Neural cell (in vitro differentiated cells): ENCODE measurements at regions not wholly inside any gene's neighbourhood (a gene's known extent, or its start where the extent isn't known, plus 50 kb on each side); places are given as distances from the start of the nearest gene placed in this dataset.
"Not testable (repeated sequence)": the region's sequence is repeated elsewhere in the genome, so short reads cannot be mapped to it uniquely, and the experiment has no call there.

Experiments
- H2AFZ ChIP-seq: fragments of 200-600, 300-800 bp; sonication (generic), shearing (Covaris generic); 2 replicates; pipeline ENCODE4 v1.6.0; 2014; ENCODE audit warnings: low read depth, mild to moderate bottlenecking, antibody characterized with exemption, low read length, moderate library complexity
- H3F3A ChIP-seq: fragments of 200-600 bp; shearing (Covaris generic); 2 replicates; pipeline ENCODE4 v1.6.1; 2016; ENCODE audit warnings: mild to moderate bottlenecking, moderate library complexity, mixed read lengths, antibody characterized with exemption, low read length; ENCODE audit not compliant: insufficient read depth, poor library complexity, severe bottlenecking
- H3K27ac ChIP-seq: fragments of 200-600, 300-800 bp; sonication (generic), shearing (Covaris generic); 2 replicates; pipeline ENCODE4 v1.5.1; 2014; ENCODE audit warnings: mild to moderate bottlenecking, low read length, moderate library complexity
- H3K27me3 ChIP-seq: fragments of 300-800, 200-600 bp; sonication (generic), shearing (Covaris generic); 2 replicates; pipeline ENCODE4 v1.6.0; 2014; ENCODE audit warnings: mild to moderate bottlenecking, low read depth, low read length, moderate library complexity; ENCODE audit not compliant: insufficient read depth
- H3K36me3 ChIP-seq: fragments of 300-800, 200-600 bp; sonication (generic), shearing (Covaris generic); 2 replicates; pipeline ENCODE4 v1.5.1; 2014; ENCODE audit warnings: mild to moderate bottlenecking, antibody characterized with exemption, low read length, moderate library complexity; ENCODE audit not compliant: insufficient read depth
- H3K4me2 ChIP-seq: fragments of 300-800, 200-600 bp; sonication (generic), shearing (Covaris generic); 2 replicates; pipeline ENCODE4 v1.6.0; 2014; ENCODE audit warnings: mild to moderate bottlenecking, low read length
- H3K4me3 ChIP-seq: fragments of 300-800, 200-600 bp; sonication (generic), shearing (Covaris generic); 2 replicates; pipeline ENCODE4 v1.5.1; 2014; ENCODE audit warnings: mild to moderate bottlenecking, low read length, moderate library complexity
- H3K79me2 ChIP-seq: fragments of 200-600 bp; shearing (Covaris generic); replicated peaks from 2 replicates; pipeline ENCODE4 v1.6.0; 2014; ENCODE audit warnings: mild to moderate bottlenecking, low read length, moderate library complexity; ENCODE audit not compliant: insufficient read depth
- H3K9ac ChIP-seq: fragments of 300-800, 200-600 bp; sonication (generic), shearing (Covaris generic); 2 replicates; pipeline ENCODE4 v1.6.1; 2016; ENCODE audit warnings: mild to moderate bottlenecking, low read length, mixed read lengths
- H3K9me2 ChIP-seq: fragments of 200-600 bp; shearing (Covaris generic); 2 replicates; pipeline ENCODE4 v1.6.1; 2016; ENCODE audit warnings: mild to moderate bottlenecking, low read length, mixed read lengths; ENCODE audit not compliant: insufficient read depth
- H3K9me3 ChIP-seq: fragments of 200-600, 300-800 bp; sonication (generic), shearing (Covaris generic); 2 replicates; pipeline ENCODE4 v1.6.1; 2016; ENCODE audit warnings: mild to moderate bottlenecking, mixed run types, low read length, moderate library complexity, mixed read lengths
- H4K20me1 ChIP-seq: fragments of 200-600 bp; shearing (Covaris generic); 2 replicates; pipeline ENCODE4 v1.6.1; 2016; ENCODE audit warnings: mild to moderate bottlenecking, mixed run types; ENCODE audit not compliant: insufficient read depth
- EP300 ChIP-seq: fragments of 450-650 bp; conservative IDR thresholded peaks from 2 replicates; pipeline ENCODE4 v1.6.1; 2014; ENCODE audit warnings: antibody characterized with exemption, mild to moderate bottlenecking, moderate library complexity; ENCODE audit not compliant: poor library complexity, severe bottlenecking
- EZH2 ChIP-seq: fragments of 200-600, 300-800 bp; shearing (Covaris generic), sonication (generic); IDR thresholded peaks from 2 replicates; pipeline ENCODE4 v1.6.1; 2014; ENCODE audit warnings: antibody characterized with exemption, low read length, borderline replicate concordance, mild to moderate bottlenecking; ENCODE audit not compliant: insufficient read depth, poor library complexity, severe bottlenecking
- MXI1 ChIP-seq: fragments of 450-650 bp; conservative IDR thresholded peaks from 2 replicates; pipeline ENCODE4 v1.6.1; 2014; ENCODE audit warnings: antibody characterized with exemption, mild to moderate bottlenecking; ENCODE audit not compliant: poor library complexity, severe bottlenecking
- POLR2AphosphoS5 ChIP-seq: IDR thresholded peaks from 2 replicates; pipeline ENCODE4 v1.6.1; 2012
- RAD21 ChIP-seq: fragments of 450-650 bp; conservative IDR thresholded peaks from 2 replicates; pipeline ENCODE4 v1.6.1; 2014; ENCODE audit warnings: antibody characterized with exemption, mild to moderate bottlenecking, moderate library complexity
- SMC3 ChIP-seq: fragments of 450-650 bp; conservative IDR thresholded peaks from 2 replicates; pipeline ENCODE4 v1.6.1; 2014; ENCODE audit warnings: antibody characterized with exemption, mild to moderate bottlenecking, moderate library complexity; ENCODE audit not compliant: poor library complexity
- TAF1 ChIP-seq: IDR thresholded peaks from 2 replicates; pipeline ENCODE4 v1.6.1; 2012; ENCODE audit warnings: low read depth
- TF ChIP-seq, protein P1 (sequence below): fragments of 450-650 bp; IDR thresholded peaks from 2 replicates; pipeline ENCODE4 v1.5.1; 2014; ENCODE audit warnings: antibody characterized with exemption, mild to moderate bottlenecking, moderate library complexity; ENCODE audit not compliant: poor library complexity, severe bottlenecking
- TF ChIP-seq, protein P2 (sequence below): IDR thresholded peaks from 2 replicates; pipeline ENCODE4 v1.6.1; 2012; ENCODE audit warnings: borderline replicate concordance

DNA sequence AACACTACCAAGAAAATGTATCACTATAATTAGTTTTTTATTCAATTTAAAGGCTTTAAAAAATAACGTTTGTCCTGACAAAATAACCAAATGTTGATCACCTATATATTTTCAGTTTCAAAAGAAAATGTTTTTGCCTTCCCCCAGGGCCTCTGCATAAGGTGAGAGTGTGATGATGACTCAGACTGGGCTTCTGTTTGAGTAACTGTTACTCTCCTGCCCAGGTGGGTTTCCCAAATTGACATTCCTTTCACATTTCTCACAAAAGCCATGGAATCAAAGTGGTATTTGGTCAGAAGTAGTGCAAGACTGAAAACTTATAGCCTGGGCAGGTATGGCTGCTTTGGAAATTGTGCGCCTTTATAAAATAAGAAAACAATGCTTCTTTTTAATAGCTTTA, 180.6 kb downstream of the COG6 start:
- Histone ChIP-seq H3K4me2 (no peak overlapping the region), H3K9ac (no peak overlapping the region), H3K27me3 (no peaks in the 10 kb centered on the region), H3K79me2 (no peaks in the 10 kb centered on the region), H3K4me3 (no peak overlapping the region), H3K9me2 (no peaks in the 10 kb centered on the region), H3K9me3 (no peaks in the 10 kb centered on the region), H3F3A (no peaks in the 10 kb centered on the region), H2AFZ (no peak overlapping the region), H3K27ac (no peak overlapping the region), H3K36me3 (no peaks in the 10 kb centered on the region), H4K20me1 (no peaks in the 10 kb centered on the region)
- TF ChIP-seq, protein P1, sequence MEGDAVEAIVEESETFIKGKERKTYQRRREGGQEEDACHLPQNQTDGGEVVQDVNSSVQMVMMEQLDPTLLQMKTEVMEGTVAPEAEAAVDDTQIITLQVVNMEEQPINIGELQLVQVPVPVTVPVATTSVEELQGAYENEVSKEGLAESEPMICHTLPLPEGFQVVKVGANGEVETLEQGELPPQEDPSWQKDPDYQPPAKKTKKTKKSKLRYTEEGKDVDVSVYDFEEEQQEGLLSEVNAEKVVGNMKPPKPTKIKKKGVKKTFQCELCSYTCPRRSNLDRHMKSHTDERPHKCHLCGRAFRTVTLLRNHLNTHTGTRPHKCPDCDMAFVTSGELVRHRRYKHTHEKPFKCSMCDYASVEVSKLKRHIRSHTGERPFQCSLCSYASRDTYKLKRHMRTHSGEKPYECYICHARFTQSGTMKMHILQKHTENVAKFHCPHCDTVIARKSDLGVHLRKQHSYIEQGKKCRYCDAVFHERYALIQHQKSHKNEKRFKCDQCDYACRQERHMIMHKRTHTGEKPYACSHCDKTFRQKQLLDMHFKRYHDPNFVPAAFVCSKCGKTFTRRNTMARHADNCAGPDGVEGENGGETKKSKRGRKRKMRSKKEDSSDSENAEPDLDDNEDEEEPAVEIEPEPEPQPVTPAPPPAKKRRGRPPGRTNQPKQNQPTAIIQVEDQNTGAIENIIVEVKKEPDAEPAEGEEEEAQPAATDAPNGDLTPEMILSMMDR: no peak
- TF ChIP-seq TAF1 (no peak), POLR2AphosphoS5 (no peak), SMC3 (no peak), EZH2 (no peak), RAD21 (no peak), MXI1 (no peak), EP300 (no peak)
- TF ChIP-seq, protein P2, sequence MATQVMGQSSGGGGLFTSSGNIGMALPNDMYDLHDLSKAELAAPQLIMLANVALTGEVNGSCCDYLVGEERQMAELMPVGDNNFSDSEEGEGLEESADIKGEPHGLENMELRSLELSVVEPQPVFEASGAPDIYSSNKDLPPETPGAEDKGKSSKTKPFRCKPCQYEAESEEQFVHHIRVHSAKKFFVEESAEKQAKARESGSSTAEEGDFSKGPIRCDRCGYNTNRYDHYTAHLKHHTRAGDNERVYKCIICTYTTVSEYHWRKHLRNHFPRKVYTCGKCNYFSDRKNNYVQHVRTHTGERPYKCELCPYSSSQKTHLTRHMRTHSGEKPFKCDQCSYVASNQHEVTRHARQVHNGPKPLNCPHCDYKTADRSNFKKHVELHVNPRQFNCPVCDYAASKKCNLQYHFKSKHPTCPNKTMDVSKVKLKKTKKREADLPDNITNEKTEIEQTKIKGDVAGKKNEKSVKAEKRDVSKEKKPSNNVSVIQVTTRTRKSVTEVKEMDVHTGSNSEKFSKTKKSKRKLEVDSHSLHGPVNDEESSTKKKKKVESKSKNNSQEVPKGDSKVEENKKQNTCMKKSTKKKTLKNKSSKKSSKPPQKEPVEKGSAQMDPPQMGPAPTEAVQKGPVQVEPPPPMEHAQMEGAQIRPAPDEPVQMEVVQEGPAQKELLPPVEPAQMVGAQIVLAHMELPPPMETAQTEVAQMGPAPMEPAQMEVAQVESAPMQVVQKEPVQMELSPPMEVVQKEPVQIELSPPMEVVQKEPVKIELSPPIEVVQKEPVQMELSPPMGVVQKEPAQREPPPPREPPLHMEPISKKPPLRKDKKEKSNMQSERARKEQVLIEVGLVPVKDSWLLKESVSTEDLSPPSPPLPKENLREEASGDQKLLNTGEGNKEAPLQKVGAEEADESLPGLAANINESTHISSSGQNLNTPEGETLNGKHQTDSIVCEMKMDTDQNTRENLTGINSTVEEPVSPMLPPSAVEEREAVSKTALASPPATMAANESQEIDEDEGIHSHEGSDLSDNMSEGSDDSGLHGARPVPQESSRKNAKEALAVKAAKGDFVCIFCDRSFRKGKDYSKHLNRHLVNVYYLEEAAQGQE: no peak

DNA sequence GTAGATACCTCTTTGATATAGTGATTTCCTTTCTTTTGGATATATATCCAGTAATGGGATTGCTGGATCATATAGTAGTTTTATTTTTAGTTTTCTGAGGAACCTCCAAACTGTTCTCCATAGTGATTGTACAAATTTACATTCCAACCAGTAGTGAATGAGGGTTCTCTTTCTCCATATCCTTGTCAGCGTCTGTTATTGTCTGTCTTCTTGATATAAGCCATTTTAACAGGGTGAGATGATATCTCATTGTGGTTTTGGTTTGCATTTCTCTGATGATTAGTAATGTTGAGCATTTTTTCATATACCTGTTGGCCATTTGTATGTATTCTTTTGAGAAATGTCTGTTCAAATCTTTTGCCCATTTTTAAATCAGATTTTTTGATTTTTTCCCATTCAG, 182.4 kb downstream of the COG6 start:
- not testable (repeated sequence) for H3K27me3 ChIP-seq, H3K27ac ChIP-seq, H3K4me3 ChIP-seq, H3K9me3 ChIP-seq, H3K9me2 ChIP-seq, H4K20me1 ChIP-seq, H3K9ac ChIP-seq, H3K79me2 ChIP-seq, H3F3A ChIP-seq, H3K36me3 ChIP-seq, H3K4me2 ChIP-seq, H2AFZ ChIP-seq

DNA sequence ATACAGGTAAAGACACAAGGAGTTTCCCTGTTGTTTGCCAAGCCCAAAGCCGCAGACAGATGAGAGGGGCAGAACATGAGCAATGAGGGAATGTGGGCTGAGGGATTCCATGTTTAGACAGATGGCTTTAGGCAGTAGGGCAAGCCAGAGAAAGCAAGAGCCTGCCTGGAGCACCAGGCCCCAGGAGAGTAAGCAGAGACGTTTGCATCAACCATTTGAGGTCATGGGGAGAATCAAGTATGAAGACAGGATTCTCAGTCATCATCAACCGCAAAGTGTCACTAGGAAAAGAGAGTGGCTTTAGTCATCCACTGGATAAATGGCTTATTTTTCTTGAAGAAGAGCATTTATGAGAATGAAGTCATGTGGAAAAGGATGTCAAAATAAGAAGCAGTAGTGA, 184.7 kb downstream of the COG6 start:
- Histone ChIP-seq H3K36me3 (no peaks in the 10 kb centered on the region), H3K9me2 (no peaks in the 10 kb centered on the region), H3K9ac (no peak overlapping the region), H3K4me3 (no peak overlapping the region), H2AFZ (no peak overlapping the region), H3K9me3 (no peaks in the 10 kb centered on the region), H3F3A (no peaks in the 10 kb centered on the region), H3K79me2 (no peaks in the 10 kb centered on the region), H4K20me1 (no peaks in the 10 kb centered on the region), H3K27ac (no peak overlapping the region), H3K4me2 (no peak overlapping the region), H3K27me3 (no peaks in the 10 kb centered on the region)
- no peak for TF ChIP-seq MXI1
- TF ChIP-seq, protein P2: no peak
- no peak for TF ChIP-seq RAD21
- no peak for TF ChIP-seq TAF1
